ENCODE measurements at regions not wholly inside any gene's neighbourhood (a gene's known extent, or its start where the extent isn't known, plus 50 kb on each side); places are given as distances from the start of the nearest gene placed in this dataset.

GRCh38 chr10:1923998-1924397, 186.7 kb upstream of the ADARB2 start:
- no peak for DNase-seq (ENCODE audit: low spot score)
- no peaks in the 10 kb centered on the region for H3K9me3 ChIP-seq (ENCODE audit: low read length)
- POLR2A ChIA-PET, result no interaction called here
- H3K36me3 ChIP-seq (ENCODE audit: insufficient read depth, low read length), result no peaks in the 10 kb centered on the region
- H3K9me2 ChIP-seq (ENCODE audit: insufficient read depth, low read length), result no peaks in the 10 kb centered on the region
- H3K4me2 ChIP-seq (ENCODE audit: low read length), result no peak overlapping the region
- CTCF ChIA-PET (ENCODE audit: unreplicated experiment), result no interaction called here
- TF ChIP-seq EZH2phosphoT487 (IDR thresholded peaks at IDR 0.05; ENCODE audit: borderline replicate concordance, low read depth, low read length) (no peak), CTCF (conservative IDR thresholded peaks at IDR 0.05; ENCODE audit: low read length) (no peak)
- no peaks in the 10 kb centered on the region for H3K79me2 ChIP-seq (ENCODE audit: insufficient read depth, low read depth, low read length)
- no peaks in the 10 kb centered on the region for H4K20me1 ChIP-seq (ENCODE audit: insufficient read depth, low read length)
- intact Hi-C loops (cut with micrococcal nuclease; ENCODE audit: unreplicated experiment), result no loop called here
- H2AFZ ChIP-seq (ENCODE audit: low read length), result no peak overlapping the region
- H3K27ac ChIP-seq (ENCODE audit: low read depth, low read length, poor library complexity, severe bottlenecking), result no peak overlapping the region
- no peaks in the 10 kb centered on the region for H3K4me1 ChIP-seq (ENCODE audit: insufficient read depth, low read length, poor library complexity, severe bottlenecking)
- no peak overlapping the region for H3K4me3 ChIP-seq (ENCODE audit: low read depth, low read length, poor library complexity, severe bottlenecking)
- no TSS peak for BruUV-seq (replicated peaks)

GRCh38 chr10:1923586-1923985, 186.3 kb upstream of the ADARB2 start:
- intact Hi-C loops (cut with micrococcal nuclease; ENCODE audit: unreplicated experiment), result no loop called here
- H3K36me3 ChIP-seq (ENCODE audit: insufficient read depth, low read length), result no peaks in the 10 kb centered on the region
- ChIA-PET CTCF (ENCODE audit: unreplicated experiment) (no interaction called here), POLR2A (no interaction called here)
- no peaks in the 10 kb centered on the region for H3K4me1 ChIP-seq (ENCODE audit: insufficient read depth, low read length, poor library complexity, severe bottlenecking)
- no peaks in the 10 kb centered on the region for H3K79me2 ChIP-seq (ENCODE audit: insufficient read depth, low read depth, low read length)
- TF ChIP-seq CTCF (conservative IDR thresholded peaks at IDR 0.05; ENCODE audit: low read length), result no peak
- TF ChIP-seq EZH2phosphoT487 (IDR thresholded peaks at IDR 0.05; ENCODE audit: borderline replicate concordance, low read depth, low read length), result no peak
- H3K4me2 ChIP-seq (ENCODE audit: low read length), result no peak overlapping the region
- H4K20me1 ChIP-seq (ENCODE audit: insufficient read depth, low read length), result no peaks in the 10 kb centered on the region
- H3K27ac ChIP-seq (ENCODE audit: low read depth, low read length, poor library complexity, severe bottlenecking), result no peak overlapping the region
- no peak for DNase-seq (ENCODE audit: low spot score)
- H3K9me2 ChIP-seq (ENCODE audit: insufficient read depth, low read length), result no peaks in the 10 kb centered on the region
- BruUV-seq (replicated peaks), result no TSS peak
- H3K4me3 ChIP-seq (ENCODE audit: low read depth, low read length, poor library complexity, severe bottlenecking), result no peak overlapping the region
- no peak overlapping the region for H2AFZ ChIP-seq (ENCODE audit: low read length)
- H3K9me3 ChIP-seq (ENCODE audit: low read length), result no peaks in the 10 kb centered on the region

- no peak overlapping the region for H3K27ac ChIP-seq (ENCODE audit: low read depth, low read length, poor library complexity, severe bottlenecking)
- H3K4me2 ChIP-seq (ENCODE audit: low read length), result no peak overlapping the region
- H3K9me3 ChIP-seq (ENCODE audit: low read length), result no peaks in the 10 kb centered on the region
- H2AFZ ChIP-seq (ENCODE audit: low read length), result no peak overlapping the region
- H3K79me2 ChIP-seq (ENCODE audit: insufficient read depth, low read depth, low read length), result no peaks in the 10 kb centered on the region
- BruUV-seq (replicated peaks), result no TSS peak
- no peaks in the 10 kb centered on the region for H3K4me1 ChIP-seq (ENCODE audit: insufficient read depth, low read length, poor library complexity, severe bottlenecking)
- no peaks in the 10 kb centered on the region for H3K9me2 ChIP-seq (ENCODE audit: insufficient read depth, low read length)
- H4K20me1 ChIP-seq (ENCODE audit: insufficient read depth, low read length), result no peaks in the 10 kb centered on the region
- DNase-seq (ENCODE audit: low spot score), result no peak
- ChIA-PET CTCF (ENCODE audit: unreplicated experiment) (no interaction called here), POLR2A (interaction anchor here (1.2 kb wide), 1 partner anchor 58 kb away, joined by 3 read pairs; no protein-coding TSS in a partner anchor)
- no peak overlapping the region for H3K4me3 ChIP-seq (ENCODE audit: low read depth, low read length, poor library complexity, severe bottlenecking)
- intact Hi-C loops (cut with micrococcal nuclease; ENCODE audit: unreplicated experiment), result no loop called here
- no peaks in the 10 kb centered on the region for H3K36me3 ChIP-seq (ENCODE audit: insufficient read depth, low read length)
- TF ChIP-seq EZH2phosphoT487 (IDR thresholded peaks at IDR 0.05; ENCODE audit: borderline replicate concordance, low read depth, low read length) (no peak), CTCF (conservative IDR thresholded peaks at IDR 0.05; ENCODE audit: low read length) (no peak)
Observed at GRCh38 chr10:1920941-1921340, 183.6 kb upstream of the ADARB2 start.
